ENCODE measurements at regions not wholly inside any gene's neighbourhood (a gene's known extent, or its start where the extent isn't known, plus 50 kb on each side); places are given as distances from the start of the nearest gene placed in this dataset.

- TF ChIP-seq CTCF (conservative IDR thresholded peaks at IDR 0.05; ENCODE audit: low read length) (no peak), EZH2phosphoT487 (IDR thresholded peaks at IDR 0.05; ENCODE audit: borderline replicate concordance) (no peak)
These were observed 83.7 kb upstream of the L3MBTL4 start for GRCh38 chr18:6498289-6498856.

All from Loucy (cell line).